GM21786 (cell line): ENCODE measurements at regions not wholly inside any gene's neighbourhood (a gene's known extent, or its start where the extent isn't known, plus 50 kb on each side); places are given as distances from the start of the nearest gene placed in this dataset.
"Not testable (repeated sequence)": the region's sequence is repeated elsewhere in the genome, so short reads cannot be mapped to it uniquely, and the experiment has no call there.

Source experiments
- ATAC-seq: cut with Tn5 transposase; IDR thresholded peaks from one replicate; pipeline ENCODE4 v1.9.1; 2021; ENCODE audit not compliant: unreplicated experiment

DNA sequence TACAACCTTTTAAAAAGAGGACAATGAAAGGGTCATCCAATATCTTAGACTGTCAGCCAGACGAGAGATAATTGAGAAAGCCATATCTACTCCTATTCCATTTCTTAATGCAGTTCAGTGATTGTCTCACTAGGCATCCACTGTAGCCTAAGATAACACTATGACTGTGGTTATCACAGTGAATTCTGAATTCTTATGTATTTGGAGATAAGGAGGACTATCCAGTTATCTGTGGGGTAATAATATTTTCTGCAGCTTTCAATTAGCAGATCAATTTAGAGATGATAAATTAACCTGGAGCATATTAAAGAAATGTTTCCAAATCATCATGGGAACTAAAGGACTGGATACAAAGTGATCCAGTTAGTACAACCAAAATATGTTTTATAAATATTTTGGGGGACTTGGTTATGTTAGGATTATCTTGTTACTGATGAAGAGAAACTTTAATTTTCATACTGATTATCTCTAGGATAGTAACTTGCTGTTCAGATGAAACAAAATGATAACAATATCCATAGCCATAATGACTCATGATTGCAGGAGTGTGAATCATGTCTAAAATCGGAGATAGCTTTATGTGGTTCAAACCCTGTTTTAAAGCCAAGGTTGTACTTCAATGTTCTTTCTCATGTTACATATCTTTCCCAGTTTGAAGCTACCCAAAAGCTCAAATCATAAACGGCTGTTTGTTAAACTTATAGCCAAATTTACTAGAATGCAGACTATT lies 1152.0 kb downstream of the HACE1 start:
- no peak for ATAC-seq

GRCh38 chr6:103699769-103700168 lies 1160.0 kb downstream of the HACE1 start:
- ATAC-seq, result no peak

GRCh38 chr6:103687430-103687829 lies 1172.3 kb downstream of the HACE1 start:
- no peak for ATAC-seq

GRCh38 chr6:103680116-103680515 lies 1179.6 kb downstream of the HACE1 start:
- no peak for ATAC-seq

DNA sequence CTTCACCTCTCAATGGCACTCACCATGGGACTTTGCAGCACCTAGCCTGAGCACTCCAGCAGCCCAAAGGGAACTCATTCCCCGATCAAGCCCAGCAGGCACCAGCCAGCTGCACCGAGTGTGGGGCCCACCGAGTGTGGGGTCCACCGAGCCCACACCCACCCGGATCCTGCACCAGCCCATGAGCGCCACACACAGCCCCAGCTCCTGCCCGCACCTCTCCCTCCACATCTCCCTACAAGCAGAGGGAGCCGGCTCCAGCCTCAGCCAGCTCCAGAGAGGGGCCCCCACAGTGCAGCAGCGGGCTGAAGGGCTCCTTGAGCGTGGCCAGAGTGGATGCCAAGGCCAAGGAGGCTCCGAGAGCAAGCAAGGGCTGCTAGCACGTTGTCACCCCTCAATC lies 1182.4 kb downstream of the HACE1 start:
- ATAC-seq, result no peak

- ATAC-seq, result no peak
Observed at GRCh38 chr6:103675807-103676406, 1183.8 kb downstream of the HACE1 start.

DNA sequence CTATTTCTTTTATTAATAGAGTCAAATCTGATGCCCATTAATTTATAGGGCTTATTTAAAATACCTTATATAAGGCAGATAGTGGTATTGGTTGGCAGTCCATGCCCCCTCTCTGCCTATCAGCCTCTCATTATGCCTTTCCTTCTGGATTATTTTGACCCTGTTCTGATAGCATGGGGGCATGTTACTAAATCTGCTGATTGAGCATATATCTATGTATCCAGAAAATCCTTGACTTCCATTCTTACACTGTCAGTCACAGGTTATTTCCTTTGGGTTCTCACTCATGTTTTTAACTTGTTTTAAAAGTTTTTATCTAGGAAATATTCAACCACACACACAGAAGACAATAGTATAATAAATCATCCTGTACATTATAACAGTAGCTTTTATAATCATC lies 1184.9 kb downstream of the HACE1 start:
- ATAC-seq, result no peak

GRCh38 chr6:103672169-103672568 lies 1187.5 kb downstream of the HACE1 start:
- ATAC-seq, result no peak

GRCh38 chr6:103629613-103630012 lies 1230.1 kb downstream of the HACE1 start:
- no peak for ATAC-seq

GRCh38 chr6:103617642-103618041 lies 1242.1 kb downstream of the HACE1 start:
- no peak for ATAC-seq

DNA sequence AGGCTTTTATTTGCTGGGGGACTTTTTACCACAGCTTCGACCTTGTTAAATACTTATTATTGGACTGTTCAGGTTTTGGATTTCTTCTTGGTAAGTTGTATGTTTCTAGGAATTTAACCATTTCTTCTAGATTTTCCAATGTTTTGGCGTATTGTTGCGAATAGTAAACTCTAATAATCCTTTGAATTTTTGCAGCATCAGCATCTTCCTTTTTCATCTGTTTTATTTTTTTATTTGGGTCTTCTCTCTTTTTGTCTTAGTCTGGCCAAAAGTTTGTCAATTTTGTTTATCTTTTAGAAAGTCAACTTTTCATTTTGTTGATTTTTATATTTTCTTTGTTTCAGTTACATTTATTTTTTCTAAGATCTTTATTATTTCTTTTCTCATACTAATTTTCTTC lies 1272.0 kb downstream of the HACE1 start:
- ATAC-seq, result no peak

DNA sequence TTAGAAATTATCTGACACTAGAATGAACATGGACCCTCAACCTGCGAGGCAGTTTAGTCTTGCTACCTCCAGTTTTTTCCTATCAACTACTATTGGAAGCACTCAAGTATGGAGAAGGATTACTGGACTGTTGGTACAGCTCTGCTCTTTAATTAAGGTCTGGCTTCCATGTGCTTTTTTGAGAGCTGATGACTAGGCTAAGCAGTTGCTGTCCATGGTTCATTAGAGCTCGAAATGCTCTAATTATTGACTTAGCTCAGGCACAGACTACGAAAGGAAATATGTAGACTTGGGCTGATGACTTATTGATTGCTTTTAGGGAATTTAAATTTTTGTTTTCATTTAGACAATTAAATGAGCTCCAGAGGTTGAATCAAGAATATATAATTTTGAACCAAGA lies 1281.6 kb downstream of the HACE1 start:
- ATAC-seq, result no peak

GRCh38 chr6:103570431-103570830 lies 1289.3 kb downstream of the HACE1 start:
- no peak for ATAC-seq

DNA sequence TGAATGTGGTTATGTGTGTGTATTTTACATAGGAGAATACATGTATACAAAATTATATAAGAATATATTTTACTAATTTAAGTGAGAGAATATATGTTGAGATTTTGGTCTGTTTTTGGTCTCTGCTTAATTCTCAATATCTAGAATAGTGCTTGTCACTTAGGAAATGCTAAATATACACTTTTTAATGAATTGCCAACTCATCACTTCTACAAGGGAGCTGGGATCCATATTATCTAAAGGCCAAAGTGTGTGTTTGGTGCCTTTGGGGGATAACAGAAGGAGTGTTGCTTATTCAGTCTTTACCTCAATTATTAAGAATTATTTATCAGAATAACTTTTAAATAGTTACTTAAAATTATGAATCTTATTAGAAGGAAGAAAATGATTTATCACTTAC lies 1304.8 kb downstream of the HACE1 start:
- no peak for ATAC-seq

- ATAC-seq, result no peak
Observed at GRCh38 chr6:103538381-103538780, 1321.3 kb downstream of the HACE1 start.

DNA sequence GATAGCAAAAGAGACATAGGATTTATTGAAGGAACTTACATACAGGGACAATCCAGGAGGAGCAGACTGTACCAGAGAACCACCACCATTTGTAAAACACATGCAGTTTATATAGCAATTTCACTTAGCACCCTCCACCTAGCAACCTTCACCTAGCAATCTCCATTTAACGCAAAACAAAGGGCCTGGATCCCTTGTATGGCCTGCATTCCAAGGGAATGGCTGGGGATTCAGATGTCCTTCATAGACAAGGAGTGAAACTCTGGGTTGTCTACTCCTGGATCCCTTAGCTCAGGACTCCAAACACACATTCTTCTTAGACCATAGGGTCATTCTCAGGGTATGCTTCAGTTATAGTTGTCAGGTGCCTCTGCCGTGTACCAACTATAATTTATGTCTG lies 1324.9 kb downstream of the HACE1 start:
- no peak for ATAC-seq

DNA sequence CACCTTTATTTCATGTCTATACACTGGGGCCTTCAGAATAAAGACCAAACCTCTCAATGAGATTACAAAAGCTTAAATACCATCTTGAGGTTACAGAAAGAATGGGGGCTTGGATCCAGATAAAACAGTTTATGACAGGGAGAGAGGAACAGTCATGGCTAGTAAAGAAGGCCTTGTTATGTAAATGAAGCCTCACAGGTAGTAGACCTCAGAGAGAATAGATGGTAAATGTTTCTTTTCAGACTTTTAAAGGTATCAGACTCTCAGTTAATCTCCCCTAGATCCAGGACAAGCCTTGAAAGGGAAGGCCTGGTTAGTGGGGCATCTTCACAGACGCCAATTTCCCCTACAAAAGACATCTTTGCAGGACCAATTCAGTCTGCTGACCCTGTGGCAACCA lies 1325.6 kb downstream of the HACE1 start:
- no peak for ATAC-seq

DNA sequence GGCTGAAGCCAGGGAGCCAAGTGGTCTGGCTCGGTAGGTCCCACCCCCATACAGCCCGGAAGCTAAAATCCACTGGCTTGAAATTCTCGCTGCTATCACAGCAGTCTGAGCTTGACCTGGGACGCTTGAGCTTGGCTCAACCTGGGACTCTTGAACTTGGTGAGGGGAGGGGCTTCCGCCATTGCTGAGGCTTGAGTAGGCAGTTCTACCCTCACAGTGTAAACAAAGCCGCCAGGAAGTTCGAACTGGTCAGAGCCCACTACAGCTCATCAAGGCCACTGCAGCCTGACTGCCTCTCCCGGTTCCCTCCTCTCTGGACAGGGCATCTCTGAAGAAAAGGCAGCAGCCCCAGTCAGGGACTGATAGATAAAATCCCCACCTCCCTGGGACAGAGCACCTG lies 1337.7 kb downstream of the HACE1 start:
- ATAC-seq, result no peak

DNA sequence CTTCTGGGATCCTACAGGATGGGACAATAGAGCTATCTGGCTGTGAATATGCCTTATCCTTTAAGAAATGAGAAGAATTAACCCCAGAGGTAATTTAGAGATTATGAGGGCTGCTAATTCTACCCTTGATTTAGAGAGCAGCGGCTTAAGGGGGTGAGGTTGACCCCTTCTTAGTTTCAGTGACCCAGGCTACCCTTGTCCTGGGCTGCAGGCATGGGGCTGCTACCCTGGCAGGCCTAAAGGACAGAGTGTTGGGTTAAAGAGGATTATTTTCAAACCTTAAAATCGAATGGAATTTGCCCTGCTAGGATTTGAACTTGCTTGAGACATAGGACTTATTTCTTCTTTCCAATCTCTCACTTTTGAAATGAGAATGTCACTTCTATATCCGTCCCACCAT lies 1343.4 kb downstream of the HACE1 start:
- no peak for ATAC-seq

DNA sequence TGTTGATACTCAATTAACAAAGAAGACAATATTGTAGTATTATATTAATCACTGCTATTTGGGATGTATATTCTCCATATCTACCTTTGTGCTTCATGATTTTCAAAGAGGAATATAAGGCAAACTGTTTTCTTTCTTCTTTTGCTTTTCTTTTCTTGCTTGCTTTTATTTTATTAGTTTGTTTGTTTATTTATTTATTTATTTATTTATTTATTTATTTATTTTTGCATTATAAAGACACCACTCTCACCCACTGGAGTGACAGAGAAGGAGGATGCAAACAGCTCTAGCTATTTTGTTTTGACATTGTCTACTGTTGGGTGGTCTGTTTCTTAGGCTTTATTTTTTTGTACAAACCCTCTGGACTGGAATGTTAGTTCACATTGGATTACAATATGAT lies 1352.7 kb downstream of the HACE1 start:
- no peak for ATAC-seq

DNA sequence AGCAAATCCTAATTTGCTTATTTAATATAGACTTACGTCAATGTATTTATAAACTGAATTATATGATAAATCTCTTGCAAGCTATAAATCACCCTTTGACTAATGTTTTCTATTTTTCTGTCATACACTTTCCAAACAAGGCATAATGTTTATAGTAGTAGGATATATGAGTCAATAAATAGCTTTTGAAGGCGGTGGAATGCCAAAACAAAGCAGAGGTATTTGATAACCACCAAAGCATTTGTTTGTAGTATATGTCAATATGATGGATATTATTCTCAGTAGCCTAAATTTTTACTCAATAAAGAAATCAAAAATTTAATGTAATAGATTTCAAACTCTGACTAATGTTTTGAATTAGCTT lies 1354.6 kb downstream of the HACE1 start:
- no peak for ATAC-seq

DNA sequence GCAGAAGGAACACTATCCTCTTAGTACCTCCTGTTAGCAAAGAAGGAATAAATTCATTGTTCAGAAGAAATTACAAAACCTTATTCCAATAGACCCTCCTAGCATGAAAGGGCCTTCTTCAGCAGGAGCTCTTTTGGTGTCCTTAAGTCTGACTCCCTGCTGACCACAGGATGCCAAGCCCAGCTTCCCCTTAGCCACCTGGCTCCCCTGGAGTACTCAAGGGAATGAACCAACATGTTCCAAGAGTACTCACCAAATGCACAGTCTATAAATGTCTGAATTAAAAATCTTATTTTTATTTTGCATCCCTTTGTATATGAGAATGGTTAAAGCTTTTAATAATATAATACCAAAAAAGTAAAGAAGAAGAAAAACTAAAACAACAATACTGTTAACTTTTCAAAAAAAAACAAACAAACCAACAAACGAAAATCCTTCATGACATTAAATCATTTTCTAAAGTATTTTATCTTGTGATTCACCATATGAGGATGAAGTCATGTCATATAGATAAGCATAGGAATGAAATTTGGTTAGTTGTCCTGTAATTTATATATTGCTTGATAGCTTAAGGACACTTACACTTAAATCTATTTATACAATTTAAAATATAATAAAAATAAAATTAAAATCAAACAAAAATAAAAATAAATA lies 1355.1 kb downstream of the HACE1 start:
- no peak for ATAC-seq

DNA sequence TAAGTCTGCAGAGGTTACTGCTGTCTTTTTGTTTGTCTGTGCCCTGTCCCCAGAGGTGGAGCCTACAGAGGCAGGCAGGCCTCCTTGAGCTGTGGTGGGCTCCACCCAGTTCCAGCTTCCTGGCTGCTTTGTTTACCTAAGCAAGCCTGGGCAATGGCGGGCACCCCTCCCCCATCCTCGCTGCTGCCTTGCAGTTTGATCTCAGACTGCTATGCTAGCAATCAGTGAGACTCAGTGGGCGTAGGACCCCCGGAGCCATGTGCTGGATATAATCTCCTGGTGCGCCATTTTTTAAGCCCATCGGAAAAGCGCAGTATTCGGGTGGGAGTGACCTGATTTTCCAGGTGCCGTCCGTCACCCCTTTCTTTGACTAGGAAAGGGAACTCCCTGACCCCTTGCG lies 1363.1 kb downstream of the HACE1 start:
- ATAC-seq, result not testable (repeated sequence)
